Neural cell (in vitro differentiated cells): ENCODE measurements at regions not wholly inside any gene's neighbourhood (a gene's known extent, or its start where the extent isn't known, plus 50 kb on each side); places are given as distances from the start of the nearest gene placed in this dataset.

ENCODE experiments used
- H2AFZ ChIP-seq: fragments of 200-600, 300-800 bp; sonication (generic), shearing (Covaris generic); 2 replicates; pipeline ENCODE4 v1.6.0; 2014; ENCODE audit warnings: low read depth, mild to moderate bottlenecking, antibody characterized with exemption, low read length, moderate library complexity
- H3F3A ChIP-seq: fragments of 200-600 bp; shearing (Covaris generic); 2 replicates; pipeline ENCODE4 v1.6.1; 2016; ENCODE audit warnings: mild to moderate bottlenecking, moderate library complexity, mixed read lengths, antibody characterized with exemption, low read length; ENCODE audit not compliant: insufficient read depth, poor library complexity, severe bottlenecking
- H3K27ac ChIP-seq: fragments of 200-600, 300-800 bp; sonication (generic), shearing (Covaris generic); 2 replicates; pipeline ENCODE4 v1.5.1; 2014; ENCODE audit warnings: mild to moderate bottlenecking, low read length, moderate library complexity
- H3K27me3 ChIP-seq: fragments of 300-800, 200-600 bp; sonication (generic), shearing (Covaris generic); 2 replicates; pipeline ENCODE4 v1.6.0; 2014; ENCODE audit warnings: mild to moderate bottlenecking, low read depth, low read length, moderate library complexity; ENCODE audit not compliant: insufficient read depth
- H3K36me3 ChIP-seq: fragments of 300-800, 200-600 bp; sonication (generic), shearing (Covaris generic); 2 replicates; pipeline ENCODE4 v1.5.1; 2014; ENCODE audit warnings: mild to moderate bottlenecking, antibody characterized with exemption, low read length, moderate library complexity; ENCODE audit not compliant: insufficient read depth
- H3K4me2 ChIP-seq: fragments of 300-800, 200-600 bp; sonication (generic), shearing (Covaris generic); 2 replicates; pipeline ENCODE4 v1.6.0; 2014; ENCODE audit warnings: mild to moderate bottlenecking, low read length
- H3K4me3 ChIP-seq: fragments of 300-800, 200-600 bp; sonication (generic), shearing (Covaris generic); 2 replicates; pipeline ENCODE4 v1.5.1; 2014; ENCODE audit warnings: mild to moderate bottlenecking, low read length, moderate library complexity
- H3K79me2 ChIP-seq: fragments of 200-600 bp; shearing (Covaris generic); replicated peaks from 2 replicates; pipeline ENCODE4 v1.6.0; 2014; ENCODE audit warnings: mild to moderate bottlenecking, low read length, moderate library complexity; ENCODE audit not compliant: insufficient read depth
- H3K9ac ChIP-seq: fragments of 300-800, 200-600 bp; sonication (generic), shearing (Covaris generic); 2 replicates; pipeline ENCODE4 v1.6.1; 2016; ENCODE audit warnings: mild to moderate bottlenecking, low read length, mixed read lengths
- H3K9me2 ChIP-seq: fragments of 200-600 bp; shearing (Covaris generic); 2 replicates; pipeline ENCODE4 v1.6.1; 2016; ENCODE audit warnings: mild to moderate bottlenecking, low read length, mixed read lengths; ENCODE audit not compliant: insufficient read depth
- H3K9me3 ChIP-seq: fragments of 200-600, 300-800 bp; sonication (generic), shearing (Covaris generic); 2 replicates; pipeline ENCODE4 v1.6.1; 2016; ENCODE audit warnings: mild to moderate bottlenecking, mixed run types, low read length, moderate library complexity, mixed read lengths
- H4K20me1 ChIP-seq: fragments of 200-600 bp; shearing (Covaris generic); 2 replicates; pipeline ENCODE4 v1.6.1; 2016; ENCODE audit warnings: mild to moderate bottlenecking, mixed run types; ENCODE audit not compliant: insufficient read depth
- CTCF ChIP-seq: fragments of 450-650 bp; IDR thresholded peaks from 2 replicates; pipeline ENCODE4 v1.5.1; 2014; ENCODE audit warnings: antibody characterized with exemption, mild to moderate bottlenecking, moderate library complexity; ENCODE audit not compliant: poor library complexity, severe bottlenecking
- EP300 ChIP-seq: fragments of 450-650 bp; conservative IDR thresholded peaks from 2 replicates; pipeline ENCODE4 v1.6.1; 2014; ENCODE audit warnings: antibody characterized with exemption, mild to moderate bottlenecking, moderate library complexity; ENCODE audit not compliant: poor library complexity, severe bottlenecking
- EZH2 ChIP-seq: fragments of 200-600, 300-800 bp; shearing (Covaris generic), sonication (generic); IDR thresholded peaks from 2 replicates; pipeline ENCODE4 v1.6.1; 2014; ENCODE audit warnings: antibody characterized with exemption, low read length, borderline replicate concordance, mild to moderate bottlenecking; ENCODE audit not compliant: insufficient read depth, poor library complexity, severe bottlenecking
- MXI1 ChIP-seq: fragments of 450-650 bp; conservative IDR thresholded peaks from 2 replicates; pipeline ENCODE4 v1.6.1; 2014; ENCODE audit warnings: antibody characterized with exemption, mild to moderate bottlenecking; ENCODE audit not compliant: poor library complexity, severe bottlenecking
- POLR2AphosphoS5 ChIP-seq: IDR thresholded peaks from 2 replicates; pipeline ENCODE4 v1.6.1; 2012
- RAD21 ChIP-seq: fragments of 450-650 bp; conservative IDR thresholded peaks from 2 replicates; pipeline ENCODE4 v1.6.1; 2014; ENCODE audit warnings: antibody characterized with exemption, mild to moderate bottlenecking, moderate library complexity
- REST ChIP-seq: IDR thresholded peaks from 2 replicates; pipeline ENCODE4 v1.6.1; 2012; ENCODE audit warnings: borderline replicate concordance
- SMC3 ChIP-seq: fragments of 450-650 bp; conservative IDR thresholded peaks from 2 replicates; pipeline ENCODE4 v1.6.1; 2014; ENCODE audit warnings: antibody characterized with exemption, mild to moderate bottlenecking, moderate library complexity; ENCODE audit not compliant: poor library complexity
- TAF1 ChIP-seq: IDR thresholded peaks from 2 replicates; pipeline ENCODE4 v1.6.1; 2012; ENCODE audit warnings: low read depth

- no peak overlapping the region for H2AFZ ChIP-seq
- H3K79me2 ChIP-seq = no peaks in the 10 kb centered on the region
- H3K4me2 ChIP-seq = no peak overlapping the region
- H3K36me3 ChIP-seq = no peaks in the 10 kb centered on the region
- H3K27me3 ChIP-seq = no peaks in the 10 kb centered on the region
- TF ChIP-seq EZH2 = no peak
- H3K4me3 ChIP-seq = no peak overlapping the region
- no peak overlapping the region for H3K9ac ChIP-seq
- H3K9me3 ChIP-seq = no peaks in the 10 kb centered on the region
- no peak overlapping the region for H3K27ac ChIP-seq
- H4K20me1 ChIP-seq = no peaks in the 10 kb centered on the region
- no peaks in the 10 kb centered on the region for H3K9me2 ChIP-seq
- no peaks in the 10 kb centered on the region for H3F3A ChIP-seq
These were observed 85.2 kb upstream of the POMGNT2 start for GRCh38 chr3:43191116-43191515.

GRCh38 chr3:43190670-43191069 lies 84.8 kb upstream of the POMGNT2 start:
- TF ChIP-seq CTCF (no peak), EP300 (no peak), SMC3 (no peak), RAD21 (no peak), POLR2AphosphoS5 (no peak), TAF1 (no peak), MXI1 (no peak), REST (no peak)
- H3K9me3 ChIP-seq = no peaks in the 10 kb centered on the region
- no peaks in the 10 kb centered on the region for H3K79me2 ChIP-seq
- H3F3A ChIP-seq = no peaks in the 10 kb centered on the region
- no peaks in the 10 kb centered on the region for H4K20me1 ChIP-seq
- H3K9me2 ChIP-seq = no peaks in the 10 kb centered on the region
- H3K9ac ChIP-seq = no peak overlapping the region
- H3K4me2 ChIP-seq = no peak overlapping the region
- no peak overlapping the region for H2AFZ ChIP-seq
- H3K4me3 ChIP-seq = no peak overlapping the region
- no peaks in the 10 kb centered on the region for H3K36me3 ChIP-seq
- H3K27ac ChIP-seq = no peak overlapping the region
- no peaks in the 10 kb centered on the region for H3K27me3 ChIP-seq

GRCh38 chr3:43187836-43188479 lies 82.1 kb upstream of the POMGNT2 start:
- Histone ChIP-seq H4K20me1 (no peaks in the 10 kb centered on the region), H2AFZ (no peak overlapping the region), H3K79me2 (no peaks in the 10 kb centered on the region), H3K4me2 (no peak overlapping the region), H3K27me3 (no peaks in the 10 kb centered on the region), H3K9ac (no peak overlapping the region), H3F3A (no peaks in the 10 kb centered on the region), H3K9me3 (no peaks in the 10 kb centered on the region), H3K4me3 (no peak overlapping the region), H3K36me3 (no peaks in the 10 kb centered on the region), H3K9me2 (no peaks in the 10 kb centered on the region), H3K27ac (no peak overlapping the region)
- TF ChIP-seq SMC3 = no peak
- no peak for TF ChIP-seq POLR2AphosphoS5
- TF ChIP-seq EZH2 = no peak
